Gastrocnemius medialis (tissue), 4 donors: ENCODE measurements at regions not wholly inside any gene's neighbourhood (a gene's known extent, or its start where the extent isn't known, plus 50 kb on each side); places are given as distances from the start of the nearest gene placed in this dataset.
"Not testable (repeated sequence)": the region's sequence is repeated elsewhere in the genome, so short reads cannot be mapped to it uniquely, and the experiment has no call there.

Experiments used
- ATAC-seq, 2 donors: fragments of 150-250 bp; one replicate each; pipeline ENCODE4 v1.9.1; 2016
- DNase-seq, 2 donors: peaks; one replicate each; pipeline ENCODE4 v3.0.0-alpha.2; 2019
- H3K27ac ChIP-seq, 4 donors: fragments of 200-600 bp; sonication (generic); 1 replicate in 1 of 4; 2 replicates in 3 of 4; pipeline ENCODE4 v1.5.1; 2016 to 2018; ENCODE audit warnings: mild to moderate bottlenecking in 2 of 4, moderate library complexity in 1 of 4
- H3K27me3 ChIP-seq, 3 donors: fragments of 200-600 bp; sonication (generic) in 2 of 3; 1 replicate in 1 of 3; 2 replicates in 2 of 3; pipeline versions ENCODE4 v1.5.1 to v1.6.0; 2016 to 2019; ENCODE audit warnings: mild to moderate bottlenecking in 1 of 3, moderate library complexity in 1 of 3
- H3K36me3 ChIP-seq, 2 donors: fragments of 200-600 bp; sonication (generic) in 1 of 2; one replicate each; pipeline ENCODE4 v1.5.1; 2017 to 2018
- H3K4me1 ChIP-seq, 2 donors: fragments of 200-600 bp; sonication (generic) in 1 of 2; one replicate each; pipeline ENCODE4 v1.5.1; 2016 to 2017; ENCODE audit warnings: mild to moderate bottlenecking in 2 of 2
- H3K4me3 ChIP-seq, 4 donors: fragments of 200-600 bp; sonication (generic) in 3 of 4; 1 replicate in 1 of 4; 2 replicates in 3 of 4; pipeline ENCODE4 v1.5.1; 2016 to 2019; ENCODE audit warnings: mild to moderate bottlenecking in 2 of 4
- H3K9me3 ChIP-seq, 3 donors: fragments of 200-600 bp; sonication (generic) in 2 of 3; 1 replicate in 1 of 3; 2 replicates in 2 of 3; pipeline ENCODE4 v1.5.1; 2016 to 2019
- CTCF ChIP-seq, 5 experiments: fragments of 450-650 bp in 3 of 5; fragments of 200-600 bp in 2 of 5; sonication (generic) in 2 of 5; IDR thresholded peaks in 4 of 5; conservative IDR thresholded peaks in 1 of 5; 1 replicate in 4 of 5; 2 replicates in 1 of 5; pipeline ENCODE4 v1.5.1; 2016 to 2019; ENCODE audit warnings: antibody characterized with exemption in 5 of 5, mild to moderate bottlenecking in 3 of 5, moderate library complexity in 3 of 5
- POLR2A ChIP-seq, 2 donors: fragments of 450-650 bp; IDR thresholded peaks; one replicate each; pipeline ENCODE4 v1.6.1; 2017; ENCODE audit warnings: antibody characterized with exemption in 2 of 2, mild to moderate bottlenecking in 2 of 2, moderate library complexity in 2 of 2
- in situ Hi-C, 4 donors: fragments of 200-750 bp; cut with MboI; loops; one replicate each; pipeline versions ENCODE4 v1.15.0 to v1.8.0; 2017; ENCODE audit warnings: low sequenced_read_pairs in 4 of 4
- intact Hi-C: fragments of 100-400 bp; cut with DNase I; formaldehyde crosslinking; loops from one replicate; pipeline ENCODE4 v1.15.1; 2023; ENCODE audit warnings: low total_unique reads

GRCh38 chr3:67154429-67154828 is 156.3 kb downstream of the KBTBD8 start:
- in situ Hi-C loops (no loop called here), intact Hi-C loops (no loop called here)
- Histone ChIP-seq H3K9me3 (no peaks in the 10 kb centered on the region), H3K36me3 (no peaks in the 10 kb centered on the region), H3K4me3 (no peak overlapping the region), H3K27me3 (no peaks in the 10 kb centered on the region), H3K4me1 (no peaks in the 10 kb centered on the region), H3K27ac (no peak overlapping the region)
- no peak for DNase-seq
- ATAC-seq: no peak
- TF ChIP-seq CTCF (IDR thresholded peaks at IDR 0.05 in 4 of 5, conservative IDR thresholded peaks at IDR 0.05 in 1 of 5): no peak
- TF ChIP-seq POLR2A (IDR thresholded peaks at IDR 0.05): no peak

- no peak for TF ChIP-seq POLR2A (IDR thresholded peaks at IDR 0.05)
- TF ChIP-seq CTCF (IDR thresholded peaks at IDR 0.05 in 4 of 5, conservative IDR thresholded peaks at IDR 0.05 in 1 of 5): no peak
- H3K4me3 ChIP-seq: no peak overlapping the region
- H3K4me1 ChIP-seq: no peaks in the 10 kb centered on the region
- no peaks in the 10 kb centered on the region for H3K27me3 ChIP-seq
- in situ Hi-C loops (no loop called here), intact Hi-C loops (no loop called here)
- no peaks in the 10 kb centered on the region for H3K36me3 ChIP-seq
- ATAC-seq (no peak), DNase-seq (no peak)
- no peaks in the 10 kb centered on the region for H3K9me3 ChIP-seq
- H3K27ac ChIP-seq: no peak overlapping the region
Observed at GRCh38 chr3:67167481-67167880, 169.4 kb downstream of the KBTBD8 start.

- intact Hi-C loops (no loop called here), in situ Hi-C loops (no loop called here)
- no peaks in the 10 kb centered on the region for H3K9me3 ChIP-seq
- ATAC-seq (no peak), DNase-seq (no peak)
- H3K27ac ChIP-seq: no peak overlapping the region
- H3K27me3 ChIP-seq: no peaks in the 10 kb centered on the region
- no peaks in the 10 kb centered on the region for H3K36me3 ChIP-seq
- no peak overlapping the region for H3K4me3 ChIP-seq
- TF ChIP-seq POLR2A (IDR thresholded peaks at IDR 0.05) (no peak), CTCF (IDR thresholded peaks at IDR 0.05 in 4 of 5, conservative IDR thresholded peaks at IDR 0.05 in 1 of 5) (no peak)
- H3K4me1 ChIP-seq: no peaks in the 10 kb centered on the region
Observed at GRCh38 chr3:67171841-67172240, 173.7 kb downstream of the KBTBD8 start.

GRCh38 chr3:67173130-67173529 is 175.0 kb downstream of the KBTBD8 start:
- H3K4me1 ChIP-seq, H3K9me3 ChIP-seq, H3K36me3 ChIP-seq, H3K4me3 ChIP-seq, in situ Hi-C loops, H3K27me3 ChIP-seq, H3K27ac ChIP-seq, ATAC-seq, intact Hi-C loops, DNase-seq: not testable (repeated sequence)

- Histone ChIP-seq H3K36me3 (no peaks in the 10 kb centered on the region), H3K4me1 (no peaks in the 10 kb centered on the region), H3K27me3 (no peaks in the 10 kb centered on the region), H3K27ac (no peak overlapping the region), H3K9me3 (no peaks in the 10 kb centered on the region), H3K4me3 (no peak overlapping the region)
- no peak for ATAC-seq
- intact Hi-C loops: no loop called here
- TF ChIP-seq POLR2A (IDR thresholded peaks at IDR 0.05) (no peak), CTCF (IDR thresholded peaks at IDR 0.05 in 4 of 5, conservative IDR thresholded peaks at IDR 0.05 in 1 of 5) (no peak)
- DNase-seq: no peak
- in situ Hi-C loops: no loop called here
Observed at GRCh38 chr3:67176396-67176795, 178.3 kb downstream of the KBTBD8 start.
